NCI-H524 treated with DMSO at 0.1 percent for 48 hours (cell line): ENCODE measurements at regions not wholly inside any gene's neighbourhood (a gene's known extent, or its start where the extent isn't known, plus 50 kb on each side); places are given as distances from the start of the nearest gene placed in this dataset.

Source experiments
- DNase-seq: peaks from one replicate; lab custom pipeline; 2025; lab: John Stamatoyannopoulos, UW

DNA sequence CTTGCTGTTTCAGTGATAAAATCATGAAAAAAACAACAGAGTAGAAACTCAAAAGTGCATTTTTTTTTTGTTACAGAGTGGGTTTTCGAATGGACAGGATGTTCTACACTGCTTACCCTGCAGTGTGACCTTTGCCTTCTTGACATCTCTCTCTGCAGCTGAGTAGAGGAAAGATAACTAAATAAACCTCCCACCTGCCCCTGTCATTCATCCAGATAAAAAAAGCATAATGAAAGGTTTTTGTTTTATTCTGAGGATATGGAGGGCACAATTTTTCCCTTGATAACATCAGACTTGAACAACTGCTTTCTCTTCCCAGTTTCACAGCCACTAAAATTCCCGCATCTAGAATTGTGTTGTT, 193.6 kb upstream of the FOXQ1 start:
- no peak for DNase-seq

DNA sequence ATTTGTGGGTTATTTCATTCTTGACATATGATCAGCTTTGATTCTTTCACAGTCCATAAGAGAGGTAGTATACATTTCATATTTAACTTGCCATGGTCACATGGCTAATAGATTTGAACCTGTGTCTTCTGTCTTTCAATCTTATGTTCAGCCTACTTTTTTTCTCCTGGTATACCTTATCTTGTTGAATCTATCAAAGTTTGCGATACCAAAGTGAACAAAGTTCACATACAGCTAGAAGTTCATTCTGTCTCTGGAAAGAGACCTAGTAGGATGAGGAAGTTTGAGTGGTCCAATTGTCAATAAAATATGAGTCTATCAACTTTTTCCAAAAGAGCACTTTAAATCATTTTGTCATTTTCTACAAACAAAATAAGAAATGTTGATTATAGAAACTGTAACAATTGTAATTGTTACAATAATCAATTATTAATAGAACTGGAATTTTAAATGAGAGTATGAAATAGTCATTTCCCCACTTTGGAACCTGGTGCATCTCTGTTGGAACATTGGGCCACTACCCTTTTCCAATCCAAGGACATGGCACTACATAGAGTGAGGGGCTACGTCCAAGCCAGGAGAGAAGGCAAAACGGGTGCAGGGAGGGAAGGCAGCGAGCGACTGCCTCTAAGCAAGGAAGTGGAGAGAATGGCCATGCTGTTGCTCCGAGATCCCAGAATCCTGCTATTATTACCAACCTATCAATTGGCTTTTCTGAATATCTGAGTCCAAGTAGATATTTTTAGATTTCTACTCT, 194.2 kb upstream of the FOXQ1 start:
- no peak for DNase-seq

DNA sequence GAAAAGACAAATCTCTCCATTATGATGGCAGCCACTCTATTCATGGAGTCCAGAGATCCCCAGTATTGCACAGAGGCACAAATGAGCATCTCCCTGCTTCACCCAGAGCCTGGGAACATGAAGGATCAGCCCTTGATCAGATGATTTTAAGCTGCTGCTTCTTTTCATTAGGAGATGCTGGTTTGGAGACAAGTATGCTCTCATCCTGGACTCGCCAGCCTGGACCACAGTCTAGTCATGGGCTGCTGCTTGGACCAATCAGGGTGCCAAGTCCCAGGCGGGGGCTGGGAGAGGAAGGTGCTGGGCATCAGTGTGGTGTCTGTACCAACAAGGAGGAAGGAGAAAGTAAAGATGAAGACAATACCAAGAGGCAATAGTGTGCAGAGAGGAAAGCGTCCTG, 195.7 kb upstream of the FOXQ1 start:
- no peak for DNase-seq

DNA sequence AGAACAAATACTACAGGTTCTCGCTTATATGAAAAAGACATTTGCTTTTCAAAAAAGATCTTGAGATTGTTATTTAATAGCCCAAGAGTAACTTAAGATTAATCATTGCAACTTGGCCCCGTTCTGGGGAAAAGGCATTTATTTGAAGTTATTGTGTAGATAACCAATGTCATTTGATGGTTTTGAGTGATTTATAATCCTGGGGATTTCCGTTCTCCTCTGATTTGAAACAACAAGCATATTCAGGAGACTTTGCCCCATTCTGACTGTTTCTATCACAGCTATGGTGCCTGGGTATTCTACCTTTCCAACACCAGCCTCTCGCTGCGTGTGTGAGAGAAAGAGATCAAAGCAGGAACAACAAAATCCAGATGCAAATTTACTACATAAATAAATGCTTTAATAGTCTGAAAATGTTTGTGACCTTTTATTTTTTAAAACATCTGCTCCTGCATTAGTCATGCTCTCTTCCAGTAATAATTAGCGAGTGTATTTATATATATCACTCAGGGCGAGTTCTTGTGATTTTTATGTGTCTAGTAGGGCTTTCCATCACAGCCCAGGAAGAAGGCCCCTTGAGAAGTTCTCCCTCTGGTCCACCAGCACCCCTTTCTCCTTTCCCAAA, 197.9 kb upstream of the FOXQ1 start:
- no peak for DNase-seq

DNA sequence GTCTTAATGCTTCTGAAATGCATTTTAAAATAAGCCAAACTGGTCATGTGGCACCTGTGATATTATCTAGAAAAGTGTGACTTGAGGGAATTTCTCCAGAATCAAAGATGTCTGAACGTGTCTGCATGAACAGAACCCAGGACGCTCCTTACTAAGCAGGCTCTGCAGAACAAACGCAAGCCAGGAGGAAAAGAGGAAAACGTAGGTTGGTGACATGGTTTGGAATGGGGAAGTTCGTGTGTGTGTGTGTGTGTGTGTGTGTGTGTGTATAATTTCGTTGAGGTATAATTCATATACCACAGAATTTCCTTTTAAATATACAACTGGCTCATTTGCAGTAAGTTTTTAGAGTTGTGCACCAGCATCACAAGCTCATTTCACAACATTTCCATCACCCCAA, 200.5 kb upstream of the FOXQ1 start:
- DNase-seq, result no peak

DNA sequence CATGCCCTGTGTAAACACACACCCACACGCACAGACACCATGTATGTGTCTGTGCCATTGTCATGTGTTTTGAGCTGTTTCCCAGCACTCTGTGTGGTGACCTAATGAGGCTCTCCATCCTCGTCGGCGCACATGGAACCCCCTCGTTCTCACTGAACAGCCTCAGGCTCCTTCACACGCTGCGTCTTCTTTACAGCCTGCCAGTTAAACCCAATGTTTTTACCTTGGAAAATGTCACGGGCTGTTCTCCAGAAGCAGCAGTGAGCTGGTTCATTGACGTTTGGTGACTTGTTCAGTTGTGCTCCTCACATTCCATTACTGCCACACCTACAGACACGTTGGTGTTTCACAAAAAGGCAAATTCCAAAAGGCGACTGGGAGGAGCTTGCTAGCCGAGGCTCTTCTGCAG, 201.0 kb upstream of the FOXQ1 start:
- no peak for DNase-seq

DNA sequence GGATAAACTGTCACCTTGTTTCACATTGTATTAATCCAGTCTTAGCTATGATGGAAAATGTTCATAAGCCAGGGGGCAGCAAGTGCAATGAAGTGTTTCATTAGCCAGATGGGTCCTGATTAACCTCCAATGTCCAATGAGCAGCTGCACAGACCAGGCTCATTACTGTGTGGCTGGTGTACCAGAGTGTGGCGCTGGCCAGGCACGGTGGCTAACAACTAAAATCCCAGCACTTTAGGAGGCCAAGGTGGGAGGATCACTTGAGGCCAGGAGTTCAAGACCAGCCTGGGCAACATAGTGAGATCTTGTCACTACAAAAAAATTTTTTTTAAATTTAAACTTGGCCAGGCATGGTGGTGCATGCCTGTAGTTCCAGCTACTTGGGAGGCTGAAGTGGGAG, 201.7 kb upstream of the FOXQ1 start:
- DNase-seq, result peak; percentile 74

DNA sequence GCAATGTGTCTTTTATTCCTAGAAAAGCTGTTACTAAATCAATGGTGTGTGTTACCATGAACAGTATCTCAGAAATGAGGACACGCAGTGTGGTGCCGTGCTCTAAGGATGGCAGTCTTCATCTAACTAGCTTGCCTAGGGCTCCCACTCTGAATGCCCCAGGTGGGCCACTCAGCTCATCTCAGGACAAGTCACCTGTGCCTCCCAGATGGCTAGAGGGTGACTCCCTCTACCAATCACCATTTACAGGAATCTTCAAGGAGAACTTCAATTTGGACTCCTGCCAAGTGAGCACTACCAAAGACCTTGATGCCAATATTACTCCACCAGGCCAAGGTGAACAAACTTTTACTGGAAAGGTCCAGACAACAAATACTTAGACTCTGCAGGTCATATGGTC, 202.8 kb upstream of the FOXQ1 start:
- no peak for DNase-seq

DNA sequence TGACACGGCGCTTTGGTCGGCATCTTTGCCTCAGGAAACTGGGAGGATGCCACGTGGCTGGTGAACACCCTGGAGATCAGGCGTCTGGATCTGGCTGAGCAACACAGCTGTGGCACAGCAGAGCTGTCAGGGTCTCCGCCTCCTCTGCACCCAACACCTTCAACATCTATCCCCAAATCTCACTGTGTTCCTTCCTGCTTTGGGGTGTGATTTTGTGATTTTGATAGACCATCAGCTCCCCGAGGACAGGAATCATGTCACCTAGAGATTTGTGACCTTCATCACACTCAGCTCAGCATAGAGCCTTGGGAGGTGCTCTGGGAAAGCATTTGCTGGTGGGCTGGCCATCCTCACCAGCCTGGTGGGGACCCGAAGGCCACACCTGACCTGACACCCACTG, 203.7 kb upstream of the FOXQ1 start:
- no peak for DNase-seq

DNA sequence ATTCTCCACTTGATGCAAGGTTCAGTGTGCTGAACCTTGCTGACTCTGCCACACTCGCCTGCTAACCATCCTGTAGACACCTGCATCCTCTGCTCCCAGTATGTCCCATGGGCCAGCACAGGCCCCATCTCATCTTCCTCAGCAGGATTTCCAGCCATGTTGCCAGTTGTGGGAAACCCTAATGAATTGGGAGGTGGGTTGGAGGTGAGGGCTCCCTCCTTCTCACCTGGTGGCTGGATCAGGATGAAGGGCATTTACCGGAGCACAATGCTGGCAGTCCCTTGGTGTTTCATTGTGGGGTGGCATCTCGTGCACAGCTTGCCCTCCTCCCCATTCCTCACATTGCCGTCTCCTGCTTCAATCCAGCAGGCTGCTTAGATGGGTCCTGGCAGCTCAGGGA, 204.3 kb upstream of the FOXQ1 start:
- no peak for DNase-seq

DNA sequence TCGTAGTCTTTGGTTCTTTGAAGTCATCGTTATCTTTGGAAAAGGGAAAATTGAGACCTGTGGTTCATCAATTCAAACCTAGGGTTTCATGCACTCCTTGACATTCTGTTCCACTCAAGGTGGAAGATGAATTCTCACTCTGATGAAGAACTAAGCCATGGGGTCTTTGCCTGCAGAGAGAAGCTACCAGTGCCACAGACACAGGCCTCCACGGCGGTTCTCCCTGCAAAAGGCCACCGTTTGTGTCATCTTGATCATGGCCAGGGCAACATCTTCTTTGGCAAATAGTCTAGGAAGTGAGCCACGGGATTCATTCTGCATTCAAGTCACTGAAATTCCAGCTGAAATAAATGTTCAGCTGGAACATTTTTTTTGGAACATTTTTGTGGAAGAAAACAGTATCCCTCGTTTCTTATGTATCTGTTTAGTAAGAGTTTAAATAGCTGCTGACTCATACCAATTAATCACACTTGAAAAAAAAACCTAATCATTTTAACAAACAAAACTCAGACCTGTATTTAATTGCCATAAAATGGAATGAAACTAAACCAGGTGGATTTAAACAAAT, 206.0 kb upstream of the FOXQ1 start:
- DNase-seq, result no peak

DNA sequence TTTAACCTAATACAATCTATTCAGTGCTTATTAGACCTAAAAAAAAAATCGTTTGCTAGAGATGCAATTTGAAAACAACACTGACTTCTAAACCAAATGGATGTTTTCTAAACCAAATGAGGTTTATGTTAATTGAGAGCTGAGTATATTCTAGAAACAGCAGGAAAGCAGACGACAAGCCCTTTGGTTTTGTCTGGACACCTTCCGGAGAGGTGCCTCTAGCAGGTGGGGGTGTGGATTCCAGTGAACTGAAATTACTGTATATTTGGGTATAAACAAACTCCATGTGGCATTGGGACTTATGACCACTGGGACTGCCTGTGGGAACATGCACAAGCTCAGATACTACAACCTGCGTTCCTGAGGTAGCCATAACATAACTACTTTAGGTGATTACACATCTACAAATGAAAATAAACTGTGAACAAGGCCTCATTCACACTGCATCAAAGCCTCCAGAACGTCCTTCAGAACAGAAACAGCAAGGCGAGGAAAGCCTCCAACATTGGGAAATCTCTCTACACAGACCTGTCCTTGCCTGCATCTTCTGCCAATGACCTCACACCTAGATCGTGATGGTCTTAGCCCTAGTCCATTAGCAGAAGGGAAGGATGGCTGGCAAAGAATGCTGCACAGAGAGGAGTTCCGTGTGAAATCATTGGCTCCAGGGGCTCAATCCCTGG, 206.8 kb upstream of the FOXQ1 start:
- DNase-seq, result no peak

DNA sequence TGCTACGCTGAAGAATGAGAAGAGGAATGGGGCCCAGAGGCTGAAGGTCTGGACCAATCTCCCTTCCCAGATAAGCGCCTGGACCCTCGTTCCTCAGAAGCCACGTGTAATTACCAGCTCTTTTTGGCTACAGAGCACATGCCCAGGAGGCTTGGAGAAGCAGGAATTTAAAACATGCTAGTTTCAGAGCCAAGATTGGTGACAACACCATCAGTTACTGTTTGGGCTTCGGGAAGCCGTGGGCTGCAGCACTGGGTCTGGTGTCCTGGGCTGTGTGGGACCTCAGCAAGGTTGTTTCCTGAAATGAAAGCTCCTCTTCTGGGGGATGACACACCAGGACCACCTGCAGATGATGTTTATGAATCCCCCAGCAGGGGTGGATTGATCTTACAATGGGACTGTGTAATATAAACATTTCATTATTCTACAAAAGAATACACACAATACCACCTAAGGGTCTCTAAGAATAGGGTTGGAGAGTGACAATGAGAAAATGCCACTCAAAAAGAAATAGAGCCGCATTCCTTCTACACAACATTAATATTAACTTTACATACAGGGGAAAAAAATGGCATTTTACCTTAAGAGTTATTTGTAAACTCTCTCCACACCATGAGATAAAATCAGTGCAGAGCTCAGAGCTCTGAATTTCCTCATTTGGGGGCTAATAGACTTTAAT, 207.8 kb upstream of the FOXQ1 start:
- no peak for DNase-seq

DNA sequence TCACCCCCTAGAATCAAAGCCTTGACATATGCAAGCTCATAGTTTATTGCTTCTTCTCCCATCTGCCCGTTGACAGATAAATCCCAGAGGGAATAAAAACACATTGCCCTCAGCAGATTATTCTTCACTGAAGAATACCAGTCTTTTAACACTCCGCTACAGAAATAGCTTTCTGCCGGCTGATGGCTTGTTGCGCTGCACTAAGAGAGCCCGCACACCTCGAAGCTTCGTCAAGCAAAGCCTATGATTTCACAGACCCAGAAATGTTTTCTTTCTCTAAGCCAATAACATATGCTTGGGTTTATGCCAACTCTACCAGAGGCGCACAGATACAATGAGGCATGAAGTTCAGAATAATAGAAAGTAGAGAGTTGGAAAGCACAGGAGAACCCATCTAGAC, 208.9 kb upstream of the FOXQ1 start:
- peak; percentile 80 for DNase-seq

DNA sequence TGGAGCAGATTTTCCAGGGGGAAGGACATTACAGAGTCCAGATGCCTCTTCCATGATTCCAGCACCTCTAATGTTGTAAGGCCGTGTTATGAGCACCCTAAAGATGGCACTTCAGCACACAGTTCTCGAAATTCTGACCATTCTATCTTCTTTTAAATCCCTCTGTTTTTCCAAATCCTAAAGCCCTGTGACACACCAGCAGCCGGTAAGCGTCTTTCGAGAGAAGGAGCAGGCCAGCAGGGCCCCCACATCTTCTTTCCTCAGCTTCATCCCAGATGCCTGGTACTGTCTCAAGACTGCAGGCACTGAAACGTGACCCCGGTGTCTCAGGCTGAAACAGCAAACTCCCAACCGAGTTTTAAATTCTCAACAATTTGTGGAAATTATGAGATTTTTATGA, 211.6 kb upstream of the FOXQ1 start:
- no peak for DNase-seq

DNA sequence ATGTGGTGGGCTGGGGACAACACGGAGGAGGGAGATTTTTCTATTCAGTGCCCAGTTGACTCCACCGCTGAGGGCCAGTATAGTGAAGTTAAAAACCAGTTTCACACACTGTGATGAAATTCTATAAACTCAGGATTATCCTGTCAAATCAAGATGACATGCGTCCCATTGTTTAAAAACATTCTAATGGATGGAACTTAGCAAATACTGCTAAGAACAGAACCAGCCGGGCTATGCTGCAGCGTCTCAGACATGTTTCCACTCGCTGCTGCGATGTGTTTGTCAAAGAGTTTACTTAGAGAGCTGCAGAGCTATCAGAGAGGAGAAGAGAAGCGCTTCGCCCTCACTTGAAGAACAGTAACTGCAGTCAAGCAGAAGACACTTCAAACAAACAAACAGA, 212.6 kb upstream of the FOXQ1 start:
- DNase-seq, result no peak

DNA sequence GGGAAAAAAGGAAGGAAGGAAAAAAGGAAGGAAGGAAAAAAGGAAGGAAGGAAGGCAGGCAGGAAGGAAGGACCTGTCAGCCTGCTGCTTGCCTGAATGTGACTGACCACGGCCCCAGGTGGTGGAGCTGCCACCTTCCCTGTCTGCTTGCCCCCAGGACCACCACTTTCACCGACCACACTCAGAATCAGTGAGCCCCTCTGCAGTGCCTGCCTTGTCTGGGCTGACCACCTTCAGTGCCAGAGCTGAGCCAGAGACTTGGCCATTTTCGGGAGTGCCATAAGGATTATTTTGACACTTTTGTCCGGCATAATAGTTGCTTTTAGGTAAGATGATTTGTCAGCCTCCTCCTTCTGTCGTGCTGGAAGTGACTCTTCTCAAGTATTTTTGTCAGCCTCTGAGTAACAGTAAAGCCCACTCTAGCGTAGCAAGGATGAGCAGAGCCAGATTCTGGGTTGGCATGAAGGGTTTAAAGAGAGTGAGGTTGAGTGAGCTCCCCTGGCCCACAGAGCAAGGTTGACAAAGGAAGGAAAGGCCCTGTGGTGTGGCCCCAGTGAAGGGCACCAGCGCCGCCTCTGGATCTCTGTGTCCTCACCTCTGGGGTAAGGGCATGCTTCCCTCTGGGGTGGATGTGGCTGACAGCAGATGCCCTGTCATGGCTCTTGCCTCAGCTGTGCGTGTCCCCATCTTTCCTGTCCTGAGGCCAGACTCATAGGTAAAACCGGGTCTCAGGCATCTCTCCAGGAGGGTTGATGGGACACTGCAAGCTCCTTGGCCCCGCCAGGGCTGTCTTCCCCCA, 214.7 kb upstream of the FOXQ1 start:
- DNase-seq, result no peak

DNA sequence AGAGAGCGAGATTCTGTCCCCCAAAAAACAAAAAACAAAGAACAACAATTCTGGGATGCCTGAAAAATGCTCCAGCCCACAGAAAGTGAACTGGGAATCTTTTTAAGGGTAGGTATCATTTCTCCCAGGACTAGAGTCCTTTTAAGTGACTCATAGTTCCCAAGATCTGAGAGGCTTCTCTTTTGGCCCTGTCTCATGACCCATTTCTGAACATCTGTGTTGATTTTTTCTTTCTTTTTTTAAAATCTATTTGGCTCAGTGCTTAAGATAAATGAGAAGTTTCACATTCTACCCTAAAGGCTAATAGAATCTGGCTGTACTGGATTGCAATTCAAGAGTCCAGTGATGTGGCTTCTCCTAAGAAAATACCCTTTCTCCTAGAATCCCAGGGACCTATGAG, 217.6 kb upstream of the FOXQ1 start:
- DNase-seq, result no peak

DNA sequence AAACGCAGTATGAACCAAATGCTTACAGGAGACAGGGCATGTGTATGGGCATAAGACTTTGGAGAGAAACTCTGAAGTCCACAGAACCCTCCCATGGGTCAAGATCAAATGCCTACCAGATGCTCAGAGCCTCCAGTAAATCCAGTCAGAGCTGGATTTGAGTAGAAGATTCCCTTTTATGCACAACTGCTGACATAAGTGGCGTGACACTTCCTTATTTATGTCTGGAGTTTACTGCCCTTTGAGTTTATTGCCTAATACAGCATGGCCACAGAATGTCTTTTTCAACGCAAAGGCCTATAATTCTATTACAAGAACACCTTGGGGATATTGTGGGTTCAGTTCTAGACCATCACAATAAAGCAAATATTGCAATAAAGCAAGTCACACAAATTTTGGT, 220.0 kb upstream of the FOXQ1 start:
- no peak for DNase-seq

DNA sequence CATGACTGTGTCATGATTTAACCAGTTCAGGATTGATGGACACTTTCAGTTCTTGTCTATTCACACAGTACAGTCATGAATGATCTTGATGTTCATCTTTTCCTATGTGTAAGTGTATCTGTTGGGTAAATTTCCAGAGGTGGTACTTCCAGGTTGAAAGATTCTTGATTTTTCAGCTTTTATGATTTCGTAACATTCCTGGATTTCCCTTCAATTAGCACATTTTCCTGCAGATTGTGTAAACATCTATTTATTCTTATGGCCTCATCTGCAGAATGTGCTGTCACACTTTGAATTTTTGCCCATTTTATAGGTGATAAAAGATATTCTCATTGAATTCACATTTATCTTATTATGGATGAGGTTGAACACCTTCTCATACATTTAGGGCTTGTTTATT, 222.0 kb upstream of the FOXQ1 start:
- DNase-seq, result no peak

DNA sequence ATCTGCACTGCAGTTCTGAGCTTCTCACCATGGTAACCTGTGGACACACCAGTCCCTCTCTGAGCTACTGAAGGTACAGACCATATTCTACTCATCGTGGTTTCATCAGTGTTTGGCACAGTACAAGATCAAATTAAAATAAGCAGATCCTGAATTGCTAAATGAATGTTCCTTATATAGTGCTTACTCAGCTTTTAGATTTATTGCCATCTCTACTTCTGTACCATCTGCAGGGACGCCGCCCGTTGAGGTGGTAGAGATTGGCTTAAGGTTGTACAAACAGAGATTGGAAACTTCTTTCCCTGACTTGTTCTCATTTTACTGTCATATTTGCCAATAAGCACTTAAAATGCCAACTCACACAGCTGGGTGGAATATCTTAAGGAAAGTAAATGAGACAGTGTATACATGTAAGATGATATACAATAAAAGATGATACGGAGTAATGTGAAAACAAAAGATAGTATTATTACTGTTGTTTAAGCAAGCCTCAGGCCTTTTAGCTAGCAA, 223.4 kb upstream of the FOXQ1 start:
- DNase-seq, result no peak
